Omental fat pad (tissue), 3 donors: ENCODE measurements at regions not wholly inside any gene's neighbourhood (a gene's known extent, or its start where the extent isn't known, plus 50 kb on each side); places are given as distances from the start of the nearest gene placed in this dataset.

ENCODE experiments used
- ATAC-seq: fragments of 150-250 bp; one replicate; pipeline ENCODE4 v1.9.1; 2016; ENCODE audit warnings: mild to moderate bottlenecking, moderate library complexity; ENCODE audit not compliant: low FRiP score
- DNase-seq: peaks from one replicate; pipeline ENCODE4 v3.0.0-alpha.2; 2019; ENCODE audit warnings: low spot score
- CTCF ChIP-seq, 3 donors: fragments of 450-650 bp; IDR thresholded peaks; one replicate each; pipeline ENCODE4 v1.5.1; 2016 to 2017; ENCODE audit warnings: antibody characterized with exemption in 3 of 3, mild to moderate bottlenecking in 3 of 3, moderate library complexity in 2 of 3

DNA sequence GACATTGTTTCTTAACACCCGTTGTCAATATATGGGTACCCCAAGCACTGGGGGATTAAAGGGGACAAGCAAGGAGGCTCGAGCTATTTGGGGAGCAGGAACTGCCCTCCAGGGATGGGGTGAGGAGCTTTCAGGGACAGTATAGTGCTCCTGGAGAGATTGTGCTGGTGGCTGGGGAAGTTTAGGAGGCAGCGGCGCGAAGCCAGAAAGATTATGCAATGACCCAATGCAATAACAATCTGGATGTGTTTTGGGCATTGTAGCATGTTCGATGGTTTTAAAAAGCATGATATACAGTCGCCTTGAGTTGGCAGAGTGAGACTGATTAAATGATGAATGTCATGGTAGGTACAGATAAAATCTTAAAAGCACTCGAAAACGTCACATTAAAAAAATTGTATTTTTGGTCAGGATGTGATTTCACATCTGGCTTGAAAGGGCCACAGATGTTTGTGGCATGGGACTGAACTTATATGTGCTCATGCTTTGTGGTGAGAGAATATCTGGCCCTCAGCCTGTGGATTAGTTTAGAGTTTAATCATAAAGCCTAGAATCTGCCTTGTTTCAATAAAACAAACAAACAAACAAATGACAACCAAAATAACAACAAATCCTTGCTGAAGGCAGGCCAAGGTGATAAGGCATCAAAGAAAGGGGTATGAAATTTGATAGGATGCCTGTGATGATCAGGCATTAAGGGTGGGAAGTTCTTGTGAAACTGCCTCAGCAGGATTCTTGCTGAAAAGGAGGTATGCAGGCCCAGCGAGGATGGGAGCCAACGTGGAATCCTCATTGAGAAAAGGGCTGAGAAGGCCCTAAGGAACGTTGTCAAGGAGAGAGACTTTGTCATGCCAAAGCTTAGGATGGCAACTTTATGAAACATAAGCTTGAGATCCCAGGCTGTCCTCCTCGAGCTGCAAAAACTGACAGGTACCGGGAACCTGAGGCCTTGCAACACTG, 417.1 kb upstream of the KLF6 start:
- ATAC-seq (no peak), DNase-seq (no peak)
- TF ChIP-seq CTCF (IDR thresholded peaks at IDR 0.05): no peak

- ATAC-seq (no peak), DNase-seq (no peak)
- no peak for TF ChIP-seq CTCF (IDR thresholded peaks at IDR 0.05)
Observed at GRCh38 chr10:4199196-4199595, 414.2 kb upstream of the KLF6 start.

GRCh38 chr10:4198216-4198615, 413.2 kb upstream of the KLF6 start:
- no peak for DNase-seq
- ATAC-seq: no peak
- no peak for TF ChIP-seq CTCF (IDR thresholded peaks at IDR 0.05)

- no peak for ATAC-seq
- DNase-seq: no peak
- TF ChIP-seq CTCF (IDR thresholded peaks at IDR 0.05): no peak
Observed at GRCh38 chr10:4197676-4198075, 412.7 kb upstream of the KLF6 start.

DNA sequence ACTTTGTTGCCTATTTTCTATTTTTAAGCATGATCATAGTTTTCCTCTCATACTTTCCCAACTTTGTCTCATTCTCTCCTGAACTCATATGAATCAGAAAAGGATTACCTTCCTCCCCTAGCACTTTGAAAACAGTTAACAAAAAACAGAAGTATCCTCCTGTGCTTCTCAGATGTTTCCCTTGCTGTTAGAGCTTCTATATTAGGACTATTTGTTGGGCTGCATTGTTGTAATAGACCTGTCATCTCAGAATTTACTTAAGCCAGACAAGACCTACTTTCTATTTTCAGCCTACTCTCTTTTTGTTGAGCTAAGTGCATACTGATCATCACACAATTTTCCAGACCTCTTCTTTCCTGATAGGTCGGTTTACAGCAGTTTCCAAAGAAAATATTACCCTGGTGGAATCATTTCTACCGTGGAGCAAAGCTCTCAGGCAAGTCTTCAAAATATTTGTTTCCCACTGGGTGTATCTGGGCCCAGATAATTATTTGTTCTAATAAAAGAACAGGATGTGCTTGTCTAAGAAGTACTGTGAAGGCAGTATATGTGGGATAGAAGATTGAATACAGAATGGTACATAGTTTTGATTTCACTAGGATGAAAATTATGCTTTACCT, 411.9 kb upstream of the KLF6 start:
- DNase-seq (no peak), ATAC-seq (no peak)
- no peak for TF ChIP-seq CTCF (IDR thresholded peaks at IDR 0.05)

- no peak for TF ChIP-seq CTCF (IDR thresholded peaks at IDR 0.05)
- DNase-seq: no peak
- ATAC-seq: no peak
Observed at GRCh38 chr10:4196183-4196582, 411.2 kb upstream of the KLF6 start.
